Pancreas (tissue), 10 donors: ENCODE measurements at regions not wholly inside any gene's neighbourhood (a gene's known extent, or its start where the extent isn't known, plus 50 kb on each side); places are given as distances from the start of the nearest gene placed in this dataset.
"Not testable (repeated sequence)": the region's sequence is repeated elsewhere in the genome, so short reads cannot be mapped to it uniquely, and the experiment has no call there.

Experiments used
- ATAC-seq, 4 donors: fragments of 200-7000 bp; cut with Tn5 transposase; one replicate each; pipeline versions ENCODE4 v1.8.0 to v1.9.1; 2020; ENCODE audit warnings: mild to moderate bottlenecking in 4 of 4, moderate library complexity in 4 of 4
- DNase-seq, 6 donors: peaks; one replicate each; pipeline ENCODE4 v3.0.0-alpha.2; 2020
- FAIRE-seq: peaks from 2 replicates; lab custom pipeline; 2012; peaks lifted over from hg19 to GRCh38; lab: Jason Lieb, UNC
- H3K27ac ChIP-seq, 4 donors: fragments of 200-600 bp; sonication (generic); 1 replicate in 3 of 4; 2 replicates in 1 of 4; pipeline versions ENCODE4 v1.5.0 to v1.8.0; 2020
- H3K27me3 ChIP-seq, 4 donors: fragments of 200-600 bp; one replicate each; pipeline ENCODE4 v1.8.0; 2021
- H3K36me3 ChIP-seq, 3 donors: fragments of 200-600 bp; sonication (generic) in 1 of 3; one replicate each; pipeline versions ENCODE4 v1.5.0 to v1.8.0; 2020 to 2021
- H3K4me1 ChIP-seq, 3 donors: fragments of 200-600 bp; one replicate each; pipeline ENCODE4 v1.8.0; 2021
- H3K4me3 ChIP-seq, 4 donors: fragments of 200-600 bp; sonication (generic) in 2 of 4; one replicate each; pipeline versions ENCODE4 v1.5.0 to v1.8.0; 2020 to 2021
- H3K9me3 ChIP-seq, 4 donors: fragments of 200-600 bp; one replicate each; pipeline ENCODE4 v1.8.0; 2021
- WGBS, 2 donors: extraction: QIAGEN DNeasy Blood & Tissue Kit; methylation state at CpG; one replicate each; pipeline ENCODE4 v1.1.7; 2013; 5-methylcytosine and 5-hydroxymethylcytosine counted together
- intact Hi-C, 3 donors: fragments of 100-400 bp; cut with DNase I; formaldehyde crosslinking; loops; one replicate each; pipeline versions ENCODE4 v1.11.1 to v1.14.2; 2022
- TF ChIP-seq, protein P1 (sequence below), 4 donors: fragments of 200-600 bp; sonication (generic) in 3 of 4; IDR thresholded peaks; one replicate each; pipeline versions ENCODE4 v1.5.0 to v1.8.0; 2021; ENCODE audit warnings: antibody characterized with exemption in 4 of 4
- donor health status: healthy with polysubstance abuse.
- donor health status: DM: no; HTN: no; CAD: no; lungs with moderate emphysema.
- donor health status: DM: no; HTN: no; CAD: no.
- donor health status: control.
- donor health status: control.
- donor health status: Bipolar disorder and iron deficiency.
- donor health status: DM: yes; HTN: yes; CAD: no.
- donor health status: DM: no; HTN: no; CAD: no.
- donor health status: DM: no; HTN: no; CAD: no.
- donor health status: DM: yes; HTN: yes; CAD: no.

DNA sequence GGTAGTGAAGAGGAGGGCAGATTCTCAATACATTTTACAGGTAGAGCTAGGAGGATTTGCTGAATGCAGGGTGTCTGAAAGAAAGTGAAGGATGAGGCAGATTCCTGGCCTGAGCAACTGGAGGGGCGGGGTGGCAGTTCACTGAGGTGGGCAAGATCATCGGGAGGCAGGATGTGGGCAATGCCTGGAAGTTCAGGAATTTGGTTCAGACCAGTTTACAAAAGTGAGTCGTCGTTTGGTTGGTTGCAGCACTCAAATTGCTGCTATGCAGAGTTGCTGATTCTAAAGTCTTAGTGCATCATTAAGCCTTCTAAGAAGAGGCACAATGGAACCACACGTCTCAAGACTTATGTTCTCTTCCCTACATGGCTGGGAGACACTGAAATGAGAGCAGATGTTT is 134.0 kb downstream of the MFSD1 start:
- Histone ChIP-seq H3K27me3 (no peaks in the 10 kb centered on the region), H3K36me3 (no peaks in the 10 kb centered on the region), H3K4me1 (no peaks in the 10 kb centered on the region), H3K4me3 (no peak overlapping the region), H3K27ac (no peak overlapping the region), H3K9me3 (no peaks in the 10 kb centered on the region)
- TF ChIP-seq, protein P1, sequence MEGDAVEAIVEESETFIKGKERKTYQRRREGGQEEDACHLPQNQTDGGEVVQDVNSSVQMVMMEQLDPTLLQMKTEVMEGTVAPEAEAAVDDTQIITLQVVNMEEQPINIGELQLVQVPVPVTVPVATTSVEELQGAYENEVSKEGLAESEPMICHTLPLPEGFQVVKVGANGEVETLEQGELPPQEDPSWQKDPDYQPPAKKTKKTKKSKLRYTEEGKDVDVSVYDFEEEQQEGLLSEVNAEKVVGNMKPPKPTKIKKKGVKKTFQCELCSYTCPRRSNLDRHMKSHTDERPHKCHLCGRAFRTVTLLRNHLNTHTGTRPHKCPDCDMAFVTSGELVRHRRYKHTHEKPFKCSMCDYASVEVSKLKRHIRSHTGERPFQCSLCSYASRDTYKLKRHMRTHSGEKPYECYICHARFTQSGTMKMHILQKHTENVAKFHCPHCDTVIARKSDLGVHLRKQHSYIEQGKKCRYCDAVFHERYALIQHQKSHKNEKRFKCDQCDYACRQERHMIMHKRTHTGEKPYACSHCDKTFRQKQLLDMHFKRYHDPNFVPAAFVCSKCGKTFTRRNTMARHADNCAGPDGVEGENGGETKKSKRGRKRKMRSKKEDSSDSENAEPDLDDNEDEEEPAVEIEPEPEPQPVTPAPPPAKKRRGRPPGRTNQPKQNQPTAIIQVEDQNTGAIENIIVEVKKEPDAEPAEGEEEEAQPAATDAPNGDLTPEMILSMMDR (IDR thresholded peaks at IDR 0.05): no peak
- WGBS, 2 donors: 56 to 73% methylated on average over 5 of the region's 5 CpGs
- intact Hi-C loops: no loop called here
- ATAC-seq (no peak), FAIRE-seq (no peak), DNase-seq (no peak)

DNA sequence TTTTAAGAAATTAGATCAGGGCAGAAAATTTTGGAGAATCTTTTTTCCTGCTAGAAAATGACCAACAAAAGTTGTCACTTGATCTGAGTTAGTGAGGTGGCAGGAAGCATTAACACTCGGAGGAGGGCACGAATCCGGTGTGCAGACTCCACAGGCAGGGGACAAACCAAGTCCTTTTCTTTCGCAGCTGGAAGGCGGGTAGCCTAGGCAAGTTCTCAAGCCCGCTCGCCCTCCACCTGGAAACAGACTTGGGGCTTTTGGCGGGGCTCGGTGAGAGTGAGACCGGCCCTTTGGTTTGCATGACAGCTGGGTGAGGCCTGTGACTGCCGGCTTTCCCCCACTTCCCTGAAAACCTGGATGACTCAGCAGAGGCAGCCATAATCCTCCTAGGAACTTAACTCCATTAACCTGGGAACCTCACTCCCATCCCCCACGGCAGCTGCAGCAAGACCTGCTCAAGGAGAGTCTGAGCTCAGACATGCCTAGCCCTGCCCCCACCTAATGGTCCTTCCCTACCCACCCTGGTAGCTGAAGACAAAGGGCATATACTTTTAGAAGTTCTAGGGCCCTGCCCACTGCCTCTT is 134.8 kb downstream of the MFSD1 start:
- FAIRE-seq: no peak
- H3K27ac ChIP-seq: no peak overlapping the region
- TF ChIP-seq, protein P1 (IDR thresholded peaks at IDR 0.05): no peak
- no peaks in the 10 kb centered on the region for H3K9me3 ChIP-seq
- no peaks in the 10 kb centered on the region for H3K27me3 ChIP-seq
- DNase-seq: no peak
- no peaks in the 10 kb centered on the region for H3K36me3 ChIP-seq
- intact Hi-C loops: no loop called here
- no peak for ATAC-seq
- H3K4me1 ChIP-seq: no peaks in the 10 kb centered on the region
- H3K4me3 ChIP-seq: no peak overlapping the region
- 79 to 80% methylated on average over 12 of the region's 12 CpGs for WGBS, 2 donors

DNA sequence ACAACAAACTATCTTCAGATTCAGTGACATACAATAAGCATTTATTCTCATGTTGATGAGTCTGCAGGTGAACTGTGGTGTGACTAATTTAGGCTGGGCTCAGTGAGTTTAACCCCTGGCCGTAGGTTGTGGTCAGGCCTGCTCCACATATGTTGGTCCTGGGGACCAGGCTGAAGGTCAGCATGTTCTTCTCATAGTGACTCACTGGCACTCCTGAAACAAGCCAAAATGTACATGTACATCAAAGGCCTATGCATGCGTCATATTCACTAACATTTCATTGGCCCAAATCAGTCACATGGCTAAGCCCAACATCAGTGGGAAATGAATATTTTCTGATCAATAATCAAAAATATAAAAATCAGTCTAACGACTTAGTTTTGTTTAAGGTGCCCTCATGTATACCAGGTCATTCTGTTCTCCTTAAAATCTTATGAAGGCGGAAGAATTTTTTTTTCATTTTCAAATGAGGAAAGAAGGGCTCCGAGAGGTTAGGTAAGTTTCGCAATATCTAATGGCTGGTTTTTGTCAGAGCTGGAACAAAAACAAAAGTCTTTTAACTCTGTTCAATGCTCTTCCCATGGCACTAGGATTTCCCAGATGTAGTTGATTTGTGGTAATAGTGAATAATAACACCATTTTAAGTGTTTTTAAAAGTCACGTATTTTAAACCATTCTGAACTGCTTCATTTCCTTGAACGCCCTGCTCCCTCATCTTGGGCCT is 148.5 kb downstream of the MFSD1 start:
- Histone ChIP-seq H3K27ac (no peak overlapping the region), H3K9me3 (no peaks in the 10 kb centered on the region), H3K4me1 (no peaks in the 10 kb centered on the region), H3K4me3 (no peak overlapping the region), H3K36me3 (no peaks in the 10 kb centered on the region), H3K27me3 (no peaks in the 10 kb centered on the region)
- no peak for FAIRE-seq
- ATAC-seq: no peak
- TF ChIP-seq, protein P1 (IDR thresholded peaks at IDR 0.05): no peak
- DNase-seq: no peak
- intact Hi-C loops: no loop called here
- 85 to 86% methylated on average over 8 of the region's 8 CpGs for WGBS, 2 donors

DNA sequence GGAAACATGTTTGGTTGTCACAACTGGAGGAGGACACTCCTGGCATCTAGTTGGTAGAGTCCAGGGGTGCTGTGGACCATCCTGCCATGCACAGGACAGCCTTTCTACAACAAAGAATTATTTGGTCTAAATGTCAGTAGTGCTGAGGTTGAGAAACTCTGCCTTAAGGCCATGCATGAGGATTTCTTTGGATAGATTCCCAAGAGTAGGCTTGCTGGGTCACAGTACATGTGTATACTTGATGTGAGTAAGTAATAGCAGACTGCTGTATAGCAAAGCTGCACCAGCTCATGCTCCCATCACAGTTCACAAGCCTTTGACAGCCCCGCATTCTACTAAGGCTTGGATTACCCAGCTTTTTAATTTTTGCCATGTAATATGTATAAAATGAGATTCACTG is 151.3 kb downstream of the MFSD1 start:
- H3K4me1 ChIP-seq: no peaks in the 10 kb centered on the region
- intact Hi-C loops: no loop called here
- no peak overlapping the region for H3K27ac ChIP-seq
- H3K27me3 ChIP-seq: no peaks in the 10 kb centered on the region
- TF ChIP-seq, protein P1 (IDR thresholded peaks at IDR 0.05): no peak
- H3K36me3 ChIP-seq: no peaks in the 10 kb centered on the region
- FAIRE-seq (no peak), ATAC-seq (no peak), DNase-seq (no peak)
- H3K9me3 ChIP-seq: no peaks in the 10 kb centered on the region
- WGBS, 2 donors: 88 to 100% methylated on average over 1 of the region's 1 CpG
- H3K4me3 ChIP-seq: no peak overlapping the region

DNA sequence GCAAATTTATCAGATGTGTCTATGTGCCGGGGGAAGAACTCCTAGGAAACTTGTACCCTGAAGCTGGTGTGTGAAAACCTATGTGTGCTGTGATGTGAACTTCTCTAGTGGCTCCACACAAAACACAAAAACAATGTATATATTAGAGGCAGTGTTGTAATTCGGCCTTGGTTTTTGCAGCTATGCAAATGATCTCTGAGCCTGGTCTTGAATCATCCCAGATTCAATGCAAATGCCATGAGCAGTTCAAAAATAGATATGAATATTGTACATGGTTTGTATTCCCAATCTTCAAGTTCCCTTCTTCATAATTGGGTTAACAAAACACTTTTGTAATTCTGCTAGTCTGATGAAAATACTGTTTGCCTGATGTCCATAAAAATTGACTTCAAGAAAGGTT is 152.6 kb downstream of the MFSD1 start:
- TF ChIP-seq, protein P1 (IDR thresholded peaks at IDR 0.05): no peak
- ATAC-seq: no peak

DNA sequence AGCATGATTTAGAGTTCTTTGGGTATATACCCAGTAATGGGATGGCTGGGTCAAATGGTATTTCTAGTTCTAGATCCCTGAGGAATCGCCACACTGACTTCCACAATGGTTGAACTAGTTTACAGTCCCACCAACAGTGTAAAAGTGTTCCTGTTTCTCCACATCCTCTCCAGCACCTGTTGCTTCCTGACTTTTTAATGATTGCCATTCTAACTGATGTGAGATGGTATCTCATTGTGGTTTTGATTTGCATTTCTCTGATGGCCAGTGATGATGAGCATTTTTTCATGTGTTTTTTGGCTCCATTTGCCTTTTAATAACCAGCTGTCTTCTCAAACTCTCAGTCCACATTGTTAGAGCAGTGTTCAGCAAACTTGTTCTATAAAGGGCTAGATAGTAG is 155.9 kb downstream of the MFSD1 start:
- H3K36me3 ChIP-seq, intact Hi-C loops, H3K27ac ChIP-seq, H3K4me1 ChIP-seq, H3K4me3 ChIP-seq, ATAC-seq, H3K27me3 ChIP-seq, FAIRE-seq, DNase-seq, H3K9me3 ChIP-seq: not testable (repeated sequence)
- WGBS, 2 donors: no CpG with 5 or more reads among the region's 1 CpG

More for the DNA sequence above, 152.6 kb downstream of the MFSD1 start:
- 69 to 75% methylated on average over 2 of the region's 2 CpGs for WGBS, 2 donors
- Histone ChIP-seq H3K9me3 (no peaks in the 10 kb centered on the region), H3K27ac (no peak overlapping the region), H3K36me3 (no peaks in the 10 kb centered on the region), H3K27me3 (no peaks in the 10 kb centered on the region), H3K4me1 (no peaks in the 10 kb centered on the region), H3K4me3 (no peak overlapping the region)
- FAIRE-seq: no peak
- no peak for DNase-seq
- intact Hi-C loops: no loop called here
